ENCODE measurements at regions not wholly inside any gene's neighbourhood (a gene's known extent, or its start where the extent isn't known, plus 50 kb on each side); places are given as distances from the start of the nearest gene placed in this dataset.

DNA sequence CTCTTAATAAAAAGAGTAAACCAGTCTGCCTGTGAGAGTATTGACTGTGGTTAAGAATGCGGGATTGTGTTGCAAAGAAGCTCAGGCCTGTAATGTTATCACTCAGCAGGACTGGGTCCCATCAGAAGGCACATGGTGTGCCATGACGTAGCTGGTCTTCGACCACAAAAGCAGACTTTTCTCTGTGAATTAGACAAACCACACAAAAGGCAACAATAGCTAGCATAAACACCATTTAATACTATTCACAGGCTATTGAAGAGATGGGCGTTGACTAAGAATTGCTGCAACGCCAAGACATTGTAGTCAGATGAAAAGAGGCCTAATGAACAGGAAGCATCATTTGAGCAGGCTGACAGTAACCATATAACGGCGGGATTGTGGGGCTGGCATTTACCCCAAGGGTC lies 235.6 kb upstream of the SOX21 start:
- whole genome bisulfite sequencing (ENCODE audit: insufficient coverage): 90% methylated on average over 5 of the region's 7 CpGs
- H3K4me1 Mint-ChIP-seq: no peaks in the 10 kb centered on the region
- no peaks in the 10 kb centered on the region for H3K79me2 ChIP-seq (ENCODE audit: insufficient read depth, low read length)
- peaks cover 0 to 5% (median 0%) of the 10 kb centered on the region in 3 donors for H3K27me3 Mint-ChIP-seq (ENCODE audit: low read depth in 3 of 3)
- H2AFZ ChIP-seq (ENCODE audit: insufficient read depth, low read depth, low read length, poor library complexity, severe bottlenecking): no peak overlapping the region
- no peaks in the 10 kb centered on the region for H4K20me1 ChIP-seq (ENCODE audit: insufficient read depth, low read length)
- H3K4me3 ChIP-seq (replicated peaks in 1 of 3; ENCODE audit: low read depth in 2 of 3, low read length in 3 of 3): no peak overlapping the region
- TF ChIP-seq, protein P1, sequence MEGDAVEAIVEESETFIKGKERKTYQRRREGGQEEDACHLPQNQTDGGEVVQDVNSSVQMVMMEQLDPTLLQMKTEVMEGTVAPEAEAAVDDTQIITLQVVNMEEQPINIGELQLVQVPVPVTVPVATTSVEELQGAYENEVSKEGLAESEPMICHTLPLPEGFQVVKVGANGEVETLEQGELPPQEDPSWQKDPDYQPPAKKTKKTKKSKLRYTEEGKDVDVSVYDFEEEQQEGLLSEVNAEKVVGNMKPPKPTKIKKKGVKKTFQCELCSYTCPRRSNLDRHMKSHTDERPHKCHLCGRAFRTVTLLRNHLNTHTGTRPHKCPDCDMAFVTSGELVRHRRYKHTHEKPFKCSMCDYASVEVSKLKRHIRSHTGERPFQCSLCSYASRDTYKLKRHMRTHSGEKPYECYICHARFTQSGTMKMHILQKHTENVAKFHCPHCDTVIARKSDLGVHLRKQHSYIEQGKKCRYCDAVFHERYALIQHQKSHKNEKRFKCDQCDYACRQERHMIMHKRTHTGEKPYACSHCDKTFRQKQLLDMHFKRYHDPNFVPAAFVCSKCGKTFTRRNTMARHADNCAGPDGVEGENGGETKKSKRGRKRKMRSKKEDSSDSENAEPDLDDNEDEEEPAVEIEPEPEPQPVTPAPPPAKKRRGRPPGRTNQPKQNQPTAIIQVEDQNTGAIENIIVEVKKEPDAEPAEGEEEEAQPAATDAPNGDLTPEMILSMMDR (IDR thresholded peaks at IDR 0.05): no peak
- intact Hi-C loops (cut with micrococcal nuclease): no loop called here
- no peak overlapping the region for H3K9ac ChIP-seq (ENCODE audit: insufficient read depth, low read length, poor library complexity, severe bottlenecking)
- no peaks in the 10 kb centered on the region for H3K4me1 ChIP-seq (ENCODE audit: control insufficient read depth in 1 of 2, insufficient read depth in 2 of 2, low read length in 2 of 2)
- no peaks in the 10 kb centered on the region for H3K36me3 Mint-ChIP-seq
- no peak overlapping the region for H3K27ac Mint-ChIP-seq
- H3K9me3 ChIP-seq (replicated peaks in 1 of 2; ENCODE audit: control insufficient read depth in 1 of 2, insufficient read depth in 1 of 2, low read length in 2 of 2): no peaks in the 10 kb centered on the region
- H3K27me3 ChIP-seq (ENCODE audit: control insufficient read depth in 2 of 2, insufficient read depth in 2 of 2, low read length in 2 of 2): no peaks in the 10 kb centered on the region
- H3K27ac ChIP-seq (ENCODE audit: low read depth in 1 of 2, low read length in 2 of 2): no peak overlapping the region
- no peaks in the 10 kb centered on the region for H3K36me3 ChIP-seq (replicated peaks in 1 of 2; ENCODE audit: control insufficient read depth in 1 of 2, insufficient read depth in 2 of 2, low read length in 2 of 2)
- no peak for DNase-seq
- H3K4me2 ChIP-seq (replicated peaks; ENCODE audit: extremely low read depth, low read length, poor library complexity, severe bottlenecking): no peak overlapping the region
- no peak overlapping the region for H3K4me3 Mint-ChIP-seq
- H3K9me3 Mint-ChIP-seq: peaks cover 0 to 5% (median 0%) of the 10 kb centered on the region in 7 donors

- no peak overlapping the region for H3K4me3 ChIP-seq (replicated peaks in 1 of 3; ENCODE audit: low read depth in 2 of 3, low read length in 3 of 3)
- H3K27me3 ChIP-seq (ENCODE audit: control insufficient read depth in 2 of 2, insufficient read depth in 2 of 2, low read length in 2 of 2): no peaks in the 10 kb centered on the region
- H3K4me3 Mint-ChIP-seq: no peak overlapping the region
- H3K9me3 ChIP-seq (replicated peaks in 1 of 2; ENCODE audit: control insufficient read depth in 1 of 2, insufficient read depth in 1 of 2, low read length in 2 of 2): no peaks in the 10 kb centered on the region
- TF ChIP-seq, protein P1 (IDR thresholded peaks at IDR 0.05): no peak
- no peaks in the 10 kb centered on the region for H3K79me2 ChIP-seq (ENCODE audit: insufficient read depth, low read length)
- H3K4me1 Mint-ChIP-seq: no peaks in the 10 kb centered on the region
- H3K9ac ChIP-seq (ENCODE audit: insufficient read depth, low read length, poor library complexity, severe bottlenecking): no peak overlapping the region
- peaks cover 0 to 3% (median 0%) of the 10 kb centered on the region in 3 donors for H3K27me3 Mint-ChIP-seq (ENCODE audit: low read depth in 3 of 3)
- DNase-seq: no peak
- no peaks in the 10 kb centered on the region for H3K36me3 ChIP-seq (replicated peaks in 1 of 2; ENCODE audit: control insufficient read depth in 1 of 2, insufficient read depth in 2 of 2, low read length in 2 of 2)
- intact Hi-C loops (cut with micrococcal nuclease): no loop called here
- peaks cover 0 to 7% (median 0%) of the 10 kb centered on the region in 7 donors for H3K9me3 Mint-ChIP-seq
- H3K27ac Mint-ChIP-seq: no peak overlapping the region
- H3K27ac ChIP-seq (ENCODE audit: low read depth in 1 of 2, low read length in 2 of 2): no peak overlapping the region
- no peaks in the 10 kb centered on the region for H3K4me1 ChIP-seq (ENCODE audit: control insufficient read depth in 1 of 2, insufficient read depth in 2 of 2, low read length in 2 of 2)
- no peaks in the 10 kb centered on the region for H4K20me1 ChIP-seq (ENCODE audit: insufficient read depth, low read length)
- WGBS (ENCODE audit: insufficient coverage): 100% methylated on average over 3 of the region's 5 CpGs
- H3K36me3 Mint-ChIP-seq: no peaks in the 10 kb centered on the region
- H3K4me2 ChIP-seq (replicated peaks; ENCODE audit: extremely low read depth, low read length, poor library complexity, severe bottlenecking): no peak overlapping the region
- H2AFZ ChIP-seq (ENCODE audit: insufficient read depth, low read depth, low read length, poor library complexity, severe bottlenecking): no peak overlapping the region
Observed at GRCh38 chr13:94947392-94947791, 235.0 kb upstream of the SOX21 start.

Measured in CD14-positive monocyte (primary cell).